IMR-90 (cell line): ENCODE measurements at regions not wholly inside any gene's neighbourhood (a gene's known extent, or its start where the extent isn't known, plus 50 kb on each side); places are given as distances from the start of the nearest gene placed in this dataset.
"Not testable (repeated sequence)": the region's sequence is repeated elsewhere in the genome, so short reads cannot be mapped to it uniquely, and the experiment has no call there.

Experiments used
- ATAC-seq: fragments of 200-7000 bp; cut with Tn5 transposase; 2 replicates; pipeline ENCODE4 v1.9.1; 2020; ENCODE audit warnings: low read depth, mild to moderate bottlenecking, moderate library complexity
- BruUV-seq: library from RNA; stranded (reverse); fragments of 400-500 nt; replicated peaks from 2 replicates; lab custom pipeline; 2021; lab: Mats Ljungman, UMichigan
- CTCF ChIA-PET: fragments of 300-600 bp; formaldehyde crosslinking; extraction: SDS; loops from one replicate; lab custom pipeline; 2021; ENCODE audit warnings: antibody characterized with exemption; lab: Yijun Ruan, JAX
- POLR2A ChIA-PET: fragments of 300-600 bp; sonication (Branson Sonifier 250); formaldehyde crosslinking; loops from one replicate; lab custom pipeline; 2022; ENCODE audit warnings: antibody characterized with exemption; ENCODE audit not compliant: unreplicated experiment; lab: Charles Lee
- DNase-seq: peaks from one replicate; pipeline ENCODE4 v3.0.0; 2013
- H2AFZ ChIP-seq: replicated peaks from 2 replicates; pipeline ENCODE3; 2013; ENCODE audit warnings: low read length, mild to moderate bottlenecking; ENCODE audit not compliant: poor library complexity
- H2AK5ac ChIP-seq: 2 replicates; pipeline ENCODE4 v1.6.1; 2013; ENCODE audit warnings: low read depth, low read length, inconsistent platforms
- H2AK9ac ChIP-seq: replicated peaks from 2 replicates; pipeline ENCODE3; 2013; ENCODE audit warnings: mild to moderate bottlenecking, low read depth, low read length, moderate library complexity; ENCODE audit not compliant: poor library complexity
- H2BK120ac ChIP-seq: 2 replicates; pipeline ENCODE4 v1.6.1; 2013; ENCODE audit warnings: low read depth, low read length, inconsistent platforms
- H2BK15ac ChIP-seq: 3 replicates; pipeline ENCODE4 v1.6.1; 2013; ENCODE audit warnings: low read depth, low read length, inconsistent platforms
- H2BK20ac ChIP-seq: 2 replicates; pipeline ENCODE4 v1.6.1; 2013; ENCODE audit warnings: low read depth, mild to moderate bottlenecking, inconsistent platforms, low read length, moderate library complexity
- H2BK5ac ChIP-seq: 2 replicates; pipeline ENCODE4 v1.6.1; 2013; ENCODE audit warnings: mild to moderate bottlenecking, low read depth, low read length, inconsistent platforms; ENCODE audit not compliant: poor library complexity, severe bottlenecking
- H3K14ac ChIP-seq: replicated peaks from 2 replicates; pipeline ENCODE4 v1.6.1; 2013; ENCODE audit warnings: low read depth, low read length, inconsistent platforms
- H3K18ac ChIP-seq: 2 replicates; pipeline ENCODE4 v1.6.1; 2013; ENCODE audit warnings: low read depth, low read length, control low read depth
- H3K23ac ChIP-seq: 2 replicates; pipeline ENCODE4 v1.6.1; 2013; ENCODE audit warnings: low read depth, low read length, inconsistent platforms
- H3K27ac ChIP-seq: 2 replicates; pipeline ENCODE4 v1.5.1; 2013; ENCODE audit warnings: mild to moderate bottlenecking, control low read depth, low read length; ENCODE audit not compliant: insufficient read depth
- H3K27me3 ChIP-seq: 2 replicates; pipeline ENCODE4 v1.6.1; 2013; ENCODE audit warnings: low read length; ENCODE audit not compliant: control insufficient read depth, insufficient read depth
- H3K36me3 ChIP-seq: 2 replicates; pipeline ENCODE4 v1.6.1; 2013; ENCODE audit warnings: low read length, mixed read lengths; ENCODE audit not compliant: control insufficient read depth, insufficient read depth
- H3K4ac ChIP-seq: 2 replicates; pipeline ENCODE4 v1.6.1; 2013; ENCODE audit warnings: low read depth, low read length, inconsistent platforms
- H3K4me1 ChIP-seq: 2 replicates; pipeline ENCODE4 v1.6.1; 2013; ENCODE audit warnings: low read length, mixed read lengths; ENCODE audit not compliant: control insufficient read depth, insufficient read depth
- H3K4me2 ChIP-seq: 2 replicates; pipeline ENCODE4 v1.6.1; 2013; ENCODE audit warnings: low read depth, mild to moderate bottlenecking, control low read depth, low read length, moderate library complexity
- H3K4me3 ChIP-seq: 2 replicates; pipeline ENCODE4 v1.5.1; 2013; ENCODE audit warnings: low read depth, mild to moderate bottlenecking, control low read depth, low read length, moderate library complexity; ENCODE audit not compliant: insufficient read depth
- H3K56ac ChIP-seq: 2 replicates; pipeline ENCODE4 v1.6.1; 2013; ENCODE audit warnings: low read length, inconsistent platforms; ENCODE audit not compliant: insufficient read depth; ENCODE audit errors: extremely low read depth
- H3K79me1 ChIP-seq, 2 experiments: 2 replicates each; pipeline ENCODE4 v1.6.1; 2013; ENCODE audit warnings: low read length in 2 of 2, inconsistent platforms in 1 of 2, low read depth in 1 of 2
- H3K9ac ChIP-seq: 2 replicates; pipeline ENCODE4 v1.6.1; 2013; ENCODE audit warnings: low read depth, low read length, control low read depth
- H3K9me1 ChIP-seq: 2 replicates; pipeline ENCODE4 v1.6.1; 2013; ENCODE audit warnings: low read length, inconsistent platforms; ENCODE audit not compliant: insufficient read depth
- H3K9me3 ChIP-seq: 2 replicates; pipeline ENCODE4 v1.6.1; 2013; ENCODE audit warnings: low read length; ENCODE audit not compliant: control insufficient read depth, insufficient read depth
- H4K20me1 ChIP-seq: 2 replicates; pipeline ENCODE4 v1.6.1; 2013; ENCODE audit warnings: low read length, inconsistent platforms; ENCODE audit not compliant: insufficient read depth
- H4K5ac ChIP-seq: 2 replicates; pipeline ENCODE4 v1.6.1; 2013; ENCODE audit warnings: mild to moderate bottlenecking, low read depth, low read length, control low read depth
- H4K8ac ChIP-seq, 2 experiments: 2 replicates each; pipeline ENCODE4 v1.6.1; 2013; ENCODE audit warnings: low read depth in 2 of 2, low read length in 2 of 2, control low read depth in 1 of 2, inconsistent platforms in 1 of 2
- H4K91ac ChIP-seq: 2 replicates; pipeline ENCODE4 v1.6.1; 2013; ENCODE audit warnings: low read depth, low read length, inconsistent platforms; ENCODE audit not compliant: insufficient read depth
- WGBS, 2 experiments: methylation state at CpG; one replicate each; pipeline versions ENCODE4 v1.1.5 to v1.1.7; 2013; ENCODE audit warnings: missing lambda C conversion rate in 2 of 2; ENCODE audit not compliant: insufficient read length in 1 of 2; ENCODE audit errors: extremely low coverage in 2 of 2; 5-methylcytosine and 5-hydroxymethylcytosine counted together
- dilution Hi-C: fragments of 300-500 bp; cut with HindIII; formaldehyde crosslinking; loops from one replicate; pipeline ENCODE4 v1.14.3; 2018; ENCODE audit warnings: low sequenced_read_pairs; ENCODE audit not compliant: unreplicated experiment
- in situ Hi-C: fragments of 300-500 bp; cut with MboI; formaldehyde crosslinking; loops from 3 replicates; pipeline ENCODE4 v1.14.3; 2019; ENCODE audit warnings: low sequenced_read_pairs, inconsistent platforms, mixed read lengths
- intact Hi-C: fragments of 100-400 bp; cut with micrococcal nuclease; formaldehyde crosslinking; loops from 2 replicates; pipeline ENCODE4 v1.10.0; 2022

DNA sequence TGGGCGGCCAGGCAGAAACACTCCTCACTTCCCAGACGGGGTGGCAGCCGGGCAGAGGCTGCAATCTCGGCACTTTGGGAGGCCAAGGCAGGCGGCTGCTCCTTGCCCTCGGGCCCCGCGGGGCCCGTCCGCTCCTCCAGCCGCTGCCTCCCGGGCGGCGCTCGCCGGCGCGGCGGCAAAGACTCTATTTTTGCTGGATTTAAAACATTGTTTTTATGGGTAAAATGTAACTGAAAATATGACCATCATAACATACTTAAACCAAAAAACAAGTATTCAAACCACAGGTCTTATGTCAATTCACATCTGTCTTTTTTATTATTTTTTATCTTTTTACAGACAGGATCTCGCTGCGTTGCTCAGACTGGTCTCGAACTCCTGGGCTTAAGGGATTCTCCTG, 65.9 kb upstream of the SLC35C1 start:
- ATAC-seq, H2AK9ac ChIP-seq, H3K36me3 ChIP-seq, H3K14ac ChIP-seq, H3K27ac ChIP-seq, H3K18ac ChIP-seq, H4K8ac ChIP-seq, H2BK20ac ChIP-seq, H3K23ac ChIP-seq, CTCF ChIA-PET, H2BK5ac ChIP-seq, H3K79me1 ChIP-seq, H2AK5ac ChIP-seq, in situ Hi-C loops, DNase-seq, intact Hi-C loops, H3K9me3 ChIP-seq, H3K4me1 ChIP-seq, H3K56ac ChIP-seq, H3K4me2 ChIP-seq, dilution Hi-C loops, H4K20me1 ChIP-seq, BruUV-seq, H3K9me1 ChIP-seq, H3K4me3 ChIP-seq, H4K91ac ChIP-seq, POLR2A ChIA-PET, H2BK15ac ChIP-seq, H3K27me3 ChIP-seq, H4K5ac ChIP-seq, H2AFZ ChIP-seq, H2BK120ac ChIP-seq, H3K9ac ChIP-seq, H3K4ac ChIP-seq: not testable (repeated sequence)
- WGBS, 2 experiments, result no CpG with 5 or more reads among the region's 22 CpGs

DNA sequence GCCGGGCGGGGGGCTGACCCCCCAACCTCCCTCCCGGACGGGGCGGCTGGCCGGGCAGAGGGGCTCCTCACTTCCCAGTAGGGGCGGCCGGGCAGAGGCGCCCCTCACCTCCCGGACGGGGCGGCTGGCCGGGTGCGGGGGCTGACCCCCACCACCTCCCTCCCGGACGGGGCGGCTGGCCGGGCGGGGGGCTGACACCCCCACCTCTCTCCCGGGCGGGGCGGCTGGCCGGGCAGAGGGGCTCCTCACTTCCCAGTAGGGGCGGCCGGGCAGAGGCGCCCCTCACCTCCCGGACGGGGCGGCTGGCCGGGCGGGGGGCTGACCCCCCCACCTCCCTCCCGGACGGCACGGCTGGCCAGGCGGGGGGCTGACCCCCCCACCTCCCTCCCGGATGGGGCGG, 66.8 kb upstream of the SLC35C1 start:
- CTCF ChIA-PET, H3K56ac ChIP-seq, H4K91ac ChIP-seq, H3K9ac ChIP-seq, POLR2A ChIA-PET, H2BK120ac ChIP-seq, H3K9me1 ChIP-seq, H2BK15ac ChIP-seq, H2BK5ac ChIP-seq, ATAC-seq, H2AFZ ChIP-seq, dilution Hi-C loops, H3K18ac ChIP-seq, intact Hi-C loops, H3K4me3 ChIP-seq, H3K27me3 ChIP-seq, in situ Hi-C loops, DNase-seq, H3K4me1 ChIP-seq, H3K4ac ChIP-seq, H3K79me1 ChIP-seq, H4K8ac ChIP-seq, H3K27ac ChIP-seq, H2BK20ac ChIP-seq, H4K5ac ChIP-seq, H3K23ac ChIP-seq, H4K20me1 ChIP-seq, H3K9me3 ChIP-seq, H3K36me3 ChIP-seq, H2AK5ac ChIP-seq, BruUV-seq, H3K14ac ChIP-seq, H3K4me2 ChIP-seq, H2AK9ac ChIP-seq: not testable (repeated sequence)
- WGBS, 2 experiments, result no CpG with 5 or more reads among the region's 37 CpGs
